Vagina (tissue), 2 donors: ENCODE measurements at regions not wholly inside any gene's neighbourhood (a gene's known extent, or its start where the extent isn't known, plus 50 kb on each side); places are given as distances from the start of the nearest gene placed in this dataset.

Experiments
- DNase-seq, 2 donors: peaks; one replicate each; pipeline ENCODE4 v3.0.0-alpha.2; 2017; ENCODE audit errors: extremely low spot score in 2 of 2
- H3K27ac ChIP-seq: fragments of 200-600 bp; sonication (generic); one replicate; pipeline ENCODE4 v1.5.1; 2019
- H3K27me3 ChIP-seq: fragments of 200-600 bp; sonication (generic); one replicate; pipeline ENCODE4 v1.5.1; 2019
- H3K36me3 ChIP-seq, 2 donors: fragments of 200-600 bp; sonication (generic); one replicate each; pipeline ENCODE4 v1.5.1; 2017 to 2019
- H3K4me1 ChIP-seq: fragments of 200-600 bp; sonication (generic); one replicate; pipeline ENCODE4 v1.5.1; 2019
- H3K4me3 ChIP-seq, 2 donors: fragments of 200-600 bp; sonication (generic); 1 replicate in 1 of 2; 2 replicates in 1 of 2; pipeline ENCODE4 v1.5.1; 2016 to 2019
- H3K9me3 ChIP-seq: fragments of 200-600 bp; sonication (generic); one replicate; pipeline ENCODE4 v1.5.1; 2019
- POLR2A ChIP-seq, 2 donors: fragments of 450-650 bp; IDR thresholded peaks; one replicate each; pipeline ENCODE4 v1.6.1; 2017; ENCODE audit warnings: antibody characterized with exemption in 2 of 2, mild to moderate bottlenecking in 2 of 2, moderate library complexity in 2 of 2
- POLR2AphosphoS5 ChIP-seq, 2 donors: sonication (generic); formaldehyde crosslinking; IDR thresholded peaks; one replicate each; pipeline ENCODE4 v1.9.0; 2017; ENCODE audit warnings: antibody characterized with exemption in 2 of 2, mild to moderate bottlenecking in 2 of 2, low read depth in 1 of 2; ENCODE audit not compliant: insufficient read depth in 1 of 2
- intact Hi-C: fragments of 100-400 bp; cut with DNase I; formaldehyde crosslinking; loops from one replicate; pipeline ENCODE4 v1.15.1; 2023
- TF ChIP-seq, protein P1 (sequence below), 3 experiments: fragments of 450-650 bp in 2 of 3; fragments of 200-600 bp in 1 of 3; sonication (generic) in 1 of 3; IDR thresholded peaks; one replicate each; pipeline ENCODE4 v1.5.1; 2017 to 2019; ENCODE audit warnings: antibody characterized with exemption in 3 of 3, mild to moderate bottlenecking in 2 of 3, moderate library complexity in 2 of 3

DNA sequence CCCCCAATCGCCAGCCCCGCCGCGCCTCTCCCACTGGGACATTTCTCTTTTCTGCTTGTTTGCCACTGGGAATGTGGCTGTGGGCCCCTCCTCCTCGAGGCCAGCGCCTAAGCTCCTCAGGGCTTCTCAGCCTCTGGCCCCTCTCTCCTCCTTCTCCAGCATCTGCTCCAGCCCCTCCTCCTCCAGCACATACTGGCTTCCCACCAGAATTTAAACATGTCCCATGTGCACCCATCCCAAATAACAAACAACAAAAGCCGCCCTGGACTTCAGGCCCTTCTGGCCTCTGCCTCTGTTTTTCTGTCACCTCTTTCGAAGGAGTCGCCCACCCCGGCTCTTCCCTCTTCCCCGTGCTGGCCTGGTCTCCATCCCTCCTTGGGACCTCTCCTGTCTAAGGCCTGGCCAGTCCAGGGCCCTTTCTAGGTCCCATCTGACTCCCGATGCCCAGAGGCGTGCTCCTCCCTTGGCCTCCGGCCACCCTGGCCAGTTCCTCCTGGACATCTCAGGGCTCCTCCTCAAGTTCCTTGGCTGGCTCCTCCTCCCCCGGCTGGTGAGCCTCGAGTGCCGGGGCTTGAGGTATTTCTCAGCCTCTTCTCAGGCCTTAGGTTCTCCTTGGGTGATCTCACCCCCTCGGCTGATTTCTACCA is 94.6 kb upstream of the SLC6A6 start:
- Histone ChIP-seq H3K9me3 (no peaks in the 10 kb centered on the region), H3K4me1 (peaks cover 9% of the 10 kb centered on the region), H3K27ac (no peak overlapping the region), H3K4me3 (no peak overlapping the region), H3K27me3 (no peaks in the 10 kb centered on the region), H3K36me3 (no peaks in the 10 kb centered on the region)
- intact Hi-C loops: no loop called here
- no peak for DNase-seq
- TF ChIP-seq, protein P1, sequence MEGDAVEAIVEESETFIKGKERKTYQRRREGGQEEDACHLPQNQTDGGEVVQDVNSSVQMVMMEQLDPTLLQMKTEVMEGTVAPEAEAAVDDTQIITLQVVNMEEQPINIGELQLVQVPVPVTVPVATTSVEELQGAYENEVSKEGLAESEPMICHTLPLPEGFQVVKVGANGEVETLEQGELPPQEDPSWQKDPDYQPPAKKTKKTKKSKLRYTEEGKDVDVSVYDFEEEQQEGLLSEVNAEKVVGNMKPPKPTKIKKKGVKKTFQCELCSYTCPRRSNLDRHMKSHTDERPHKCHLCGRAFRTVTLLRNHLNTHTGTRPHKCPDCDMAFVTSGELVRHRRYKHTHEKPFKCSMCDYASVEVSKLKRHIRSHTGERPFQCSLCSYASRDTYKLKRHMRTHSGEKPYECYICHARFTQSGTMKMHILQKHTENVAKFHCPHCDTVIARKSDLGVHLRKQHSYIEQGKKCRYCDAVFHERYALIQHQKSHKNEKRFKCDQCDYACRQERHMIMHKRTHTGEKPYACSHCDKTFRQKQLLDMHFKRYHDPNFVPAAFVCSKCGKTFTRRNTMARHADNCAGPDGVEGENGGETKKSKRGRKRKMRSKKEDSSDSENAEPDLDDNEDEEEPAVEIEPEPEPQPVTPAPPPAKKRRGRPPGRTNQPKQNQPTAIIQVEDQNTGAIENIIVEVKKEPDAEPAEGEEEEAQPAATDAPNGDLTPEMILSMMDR (IDR thresholded peaks at IDR 0.05): no peak
- TF ChIP-seq POLR2A (IDR thresholded peaks at IDR 0.05) (no peak), POLR2AphosphoS5 (IDR thresholded peaks at IDR 0.05; ENCODE audit: insufficient read depth in 1 of 2, low read depth in 1 of 2) (no peak)

DNA sequence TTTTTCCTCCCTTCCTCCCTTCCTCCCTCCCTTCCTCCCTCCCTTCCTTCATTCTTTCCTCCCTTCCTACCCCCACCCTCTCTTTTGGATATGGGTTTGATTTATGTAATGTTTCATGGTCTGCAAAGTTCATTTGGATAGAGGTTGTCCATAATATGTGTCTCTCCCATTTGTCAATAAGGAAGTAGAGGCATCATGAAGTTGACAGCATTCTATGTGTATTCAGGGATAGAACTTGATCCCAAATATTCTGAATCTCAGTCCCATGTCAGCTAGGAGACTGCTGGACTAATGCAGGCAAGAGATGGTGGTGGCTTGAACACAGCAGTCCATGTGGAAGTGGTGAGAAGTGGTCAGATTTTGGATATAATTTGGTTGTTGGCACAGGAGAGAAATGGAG is 90.7 kb upstream of the SLC6A6 start:
- no peak for DNase-seq
- H3K36me3 ChIP-seq: no peaks in the 10 kb centered on the region
- H3K27me3 ChIP-seq: no peaks in the 10 kb centered on the region
- intact Hi-C loops: loop anchor here (5.0 kb wide), 1 partner anchor 466 kb away; no protein-coding TSS in a partner anchor
- no peaks in the 10 kb centered on the region for H3K9me3 ChIP-seq
- no peak overlapping the region for H3K4me3 ChIP-seq
- no peak overlapping the region for H3K27ac ChIP-seq
- TF ChIP-seq POLR2AphosphoS5 (IDR thresholded peaks at IDR 0.05; ENCODE audit: insufficient read depth in 1 of 2, low read depth in 1 of 2) (no peak), POLR2A (IDR thresholded peaks at IDR 0.05) (no peak)
- TF ChIP-seq, protein P1 (IDR thresholded peaks at IDR 0.05): no peak
- no peaks in the 10 kb centered on the region for H3K4me1 ChIP-seq

DNA sequence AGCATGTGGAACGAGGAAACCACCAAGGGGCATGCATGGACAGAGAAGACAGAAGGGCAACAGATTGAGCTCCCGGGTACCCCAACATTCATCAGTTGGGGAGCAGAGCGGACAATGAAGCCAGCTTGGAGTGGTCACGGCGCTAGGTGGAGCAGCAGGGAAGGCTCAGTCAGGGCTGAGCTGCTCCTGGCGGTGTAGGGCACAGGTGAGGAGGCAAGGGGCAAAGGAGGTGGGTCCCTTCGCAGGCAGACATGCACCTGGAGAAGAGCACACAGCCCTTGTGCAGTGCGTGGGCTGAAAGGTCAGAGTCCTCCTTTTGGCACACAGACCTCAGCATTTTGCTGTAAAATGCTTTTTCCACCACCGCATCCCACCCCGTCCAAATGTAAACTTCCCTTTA is 90.0 kb upstream of the SLC6A6 start:
- DNase-seq: no peak
- no peak overlapping the region for H3K27ac ChIP-seq
- H3K36me3 ChIP-seq: no peaks in the 10 kb centered on the region
- no peak overlapping the region for H3K4me3 ChIP-seq
- H3K9me3 ChIP-seq: no peaks in the 10 kb centered on the region
- TF ChIP-seq POLR2AphosphoS5 (IDR thresholded peaks at IDR 0.05; ENCODE audit: insufficient read depth in 1 of 2, low read depth in 1 of 2) (no peak), POLR2A (IDR thresholded peaks at IDR 0.05) (no peak)
- TF ChIP-seq, protein P1 (IDR thresholded peaks at IDR 0.05): no peak
- H3K4me1 ChIP-seq: no peaks in the 10 kb centered on the region
- H3K27me3 ChIP-seq: no peaks in the 10 kb centered on the region
- intact Hi-C loops: loop anchor here (5.0 kb wide), 1 partner anchor 465 kb away; no protein-coding TSS in a partner anchor

DNA sequence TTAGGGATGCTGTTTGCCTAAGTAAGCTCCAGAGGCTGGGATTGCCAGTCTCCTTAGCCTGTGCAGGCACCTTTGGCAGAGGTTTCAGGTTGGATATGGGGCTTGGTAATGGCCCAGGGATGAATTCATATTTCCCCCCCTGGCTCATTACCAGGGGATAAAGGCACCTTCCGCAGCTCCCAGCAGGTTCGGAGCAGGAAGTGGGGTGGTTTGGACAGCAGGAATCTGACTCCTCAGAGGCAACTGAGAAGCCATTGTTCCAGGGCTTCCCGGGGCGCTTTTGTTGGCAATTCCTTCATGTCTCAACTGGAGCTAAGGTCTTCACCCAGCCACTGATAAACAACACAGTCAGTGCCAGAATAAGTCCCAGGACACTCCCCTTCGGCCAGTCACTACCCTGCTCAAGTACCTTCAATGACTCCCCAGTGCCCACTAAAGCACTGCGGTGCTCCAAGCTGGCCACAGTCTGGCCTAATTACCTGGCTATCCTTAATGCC is 85.3 kb upstream of the SLC6A6 start:
- Histone ChIP-seq H3K36me3 (no peaks in the 10 kb centered on the region), H3K9me3 (no peaks in the 10 kb centered on the region), H3K4me3 (no peak overlapping the region), H3K27ac (no peak overlapping the region), H3K27me3 (no peaks in the 10 kb centered on the region), H3K4me1 (no peaks in the 10 kb centered on the region)
- DNase-seq: no peak
- intact Hi-C loops: no loop called here
- TF ChIP-seq, protein P1 (IDR thresholded peaks at IDR 0.05): no peak
- TF ChIP-seq POLR2A (IDR thresholded peaks at IDR 0.05) (no peak), POLR2AphosphoS5 (IDR thresholded peaks at IDR 0.05; ENCODE audit: insufficient read depth in 1 of 2, low read depth in 1 of 2) (no peak)

DNA sequence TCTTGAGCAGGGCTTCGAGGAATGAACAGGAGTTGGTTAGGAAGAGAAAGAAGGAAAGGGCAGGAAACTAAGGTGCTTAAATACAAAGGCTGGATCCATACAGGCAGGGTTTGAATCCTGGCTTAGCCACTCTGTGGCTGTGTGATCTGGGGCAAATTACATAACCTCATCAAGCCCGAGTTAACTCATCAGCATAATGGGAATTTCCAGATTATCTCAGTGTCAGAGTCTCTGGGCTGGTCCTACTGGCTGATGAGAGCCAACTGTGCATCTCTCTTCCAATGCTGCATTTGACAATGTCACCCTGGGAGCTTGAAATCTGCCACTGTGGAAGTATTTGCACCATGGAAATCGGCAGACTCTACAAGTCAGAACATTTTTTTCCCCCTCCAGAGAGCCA is 83.8 kb upstream of the SLC6A6 start:
- DNase-seq: no peak
- Histone ChIP-seq H3K27me3 (no peaks in the 10 kb centered on the region), H3K36me3 (no peaks in the 10 kb centered on the region), H3K4me3 (no peak overlapping the region), H3K4me1 (no peaks in the 10 kb centered on the region), H3K27ac (no peak overlapping the region), H3K9me3 (no peaks in the 10 kb centered on the region)
- intact Hi-C loops: no loop called here
- TF ChIP-seq POLR2A (IDR thresholded peaks at IDR 0.05) (no peak), POLR2AphosphoS5 (IDR thresholded peaks at IDR 0.05; ENCODE audit: insufficient read depth in 1 of 2, low read depth in 1 of 2) (no peak)
- TF ChIP-seq, protein P1 (IDR thresholded peaks at IDR 0.05): no peak
